ENCODE measurements at regions not wholly inside any gene's neighbourhood (a gene's known extent, or its start where the extent isn't known, plus 50 kb on each side); places are given as distances from the start of the nearest gene placed in this dataset.
"Not testable (repeated sequence)": the region's sequence is repeated elsewhere in the genome, so short reads cannot be mapped to it uniquely, and the experiment has no call there.

DNA sequence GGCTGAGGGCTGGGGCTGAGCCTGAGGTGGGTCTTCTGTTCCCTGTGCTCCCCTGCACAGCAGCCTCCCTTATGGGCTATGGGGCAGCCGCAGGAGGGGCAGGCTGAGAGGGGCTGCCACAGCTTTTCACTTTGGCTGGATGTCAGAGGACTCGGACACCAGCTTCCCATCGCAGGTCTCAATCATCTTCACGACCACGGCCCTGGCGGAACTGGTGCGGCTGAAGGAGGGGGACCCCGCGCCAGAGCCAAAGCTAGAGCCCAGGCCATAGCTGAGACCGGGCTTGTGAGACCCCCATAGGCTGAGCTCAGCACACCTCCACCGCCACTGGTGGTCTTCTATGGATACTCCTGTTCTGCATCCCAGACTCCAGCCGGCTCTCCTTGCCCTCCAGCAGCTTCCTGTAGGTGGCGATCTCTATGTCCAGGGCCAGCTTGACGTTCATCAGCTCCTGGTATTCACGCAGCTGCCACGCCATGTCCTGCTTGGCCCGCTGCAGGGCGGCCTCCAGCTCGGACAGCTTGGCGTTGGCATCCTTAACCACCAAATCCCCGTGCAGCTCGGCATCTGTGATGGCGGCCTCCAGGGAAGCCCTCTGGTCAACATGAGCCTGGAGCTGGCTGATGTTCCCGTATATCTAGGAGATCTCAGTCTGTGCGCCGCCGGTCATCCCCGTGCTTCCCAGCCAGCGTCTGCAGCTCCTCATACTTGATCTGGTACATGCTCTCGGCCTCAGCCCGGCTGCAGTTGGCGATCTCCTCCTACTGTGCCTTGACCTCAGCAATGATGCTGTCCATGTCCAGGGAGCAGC is 181.7 kb upstream of the SYNPR start:
- DNase-seq (ENCODE audit: low spot score), result no peak

DNA sequence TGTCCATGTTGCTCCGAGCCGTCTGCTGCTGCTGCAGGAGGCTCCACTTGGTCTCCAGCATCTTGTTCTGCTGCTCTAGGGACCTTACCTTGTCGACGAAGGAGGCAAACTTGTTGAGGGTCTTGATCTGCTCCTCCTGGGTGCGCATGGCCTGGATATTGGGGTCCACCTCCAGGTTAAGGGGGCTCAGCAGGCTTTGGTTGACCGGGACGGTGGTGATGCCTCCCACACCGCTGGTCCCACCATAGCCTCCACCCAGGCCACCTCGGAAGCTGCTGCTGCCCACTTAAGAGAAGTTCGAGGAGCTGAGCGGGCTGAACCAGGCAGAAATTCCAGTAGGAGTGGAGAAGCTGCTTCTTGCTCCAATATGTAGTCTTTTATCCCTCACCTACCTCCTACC is 180.7 kb upstream of the SYNPR start:
- DNase-seq (ENCODE audit: low spot score), result no peak

DNA sequence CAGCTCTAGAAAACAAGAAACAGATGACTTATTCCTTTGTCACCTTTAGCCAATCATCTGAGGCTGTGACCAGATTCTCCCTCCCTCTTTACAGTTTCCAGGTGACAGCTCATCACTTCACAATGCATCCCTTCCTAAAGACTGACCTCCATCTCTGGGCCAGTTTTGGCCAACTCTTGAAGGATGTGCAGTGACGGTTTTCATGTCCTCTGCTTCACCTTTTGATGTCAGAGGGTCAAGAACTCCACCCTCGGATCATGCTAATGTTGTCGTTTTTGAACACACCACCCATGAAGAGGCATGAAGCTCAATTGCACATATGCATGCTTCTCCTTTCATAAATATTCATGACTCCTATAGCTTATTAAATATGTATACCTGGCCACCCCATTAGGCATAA is 161.2 kb upstream of the SYNPR start:
- no peak for DNase-seq (ENCODE audit: low spot score)

DNA sequence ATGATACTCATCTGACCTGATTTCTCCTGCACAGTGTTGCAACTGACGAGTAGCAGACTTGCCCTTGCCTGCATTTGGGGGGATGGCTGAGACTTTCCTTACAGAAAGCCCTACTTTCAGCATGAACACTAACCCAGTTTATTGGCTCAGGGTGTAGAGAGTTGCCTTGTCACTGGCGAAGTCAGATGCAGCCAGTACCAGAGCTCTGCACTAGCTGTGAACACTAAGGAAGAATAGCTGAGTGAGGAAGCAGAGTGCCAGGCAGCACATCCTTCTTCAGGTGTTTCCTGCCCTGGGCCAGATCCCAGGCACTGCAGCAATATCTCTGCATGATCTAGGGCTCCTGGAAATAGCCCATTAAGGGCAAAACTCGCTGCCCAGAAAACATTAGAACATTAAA is 154.0 kb upstream of the SYNPR start:
- no peak for DNase-seq (ENCODE audit: low spot score)

DNA sequence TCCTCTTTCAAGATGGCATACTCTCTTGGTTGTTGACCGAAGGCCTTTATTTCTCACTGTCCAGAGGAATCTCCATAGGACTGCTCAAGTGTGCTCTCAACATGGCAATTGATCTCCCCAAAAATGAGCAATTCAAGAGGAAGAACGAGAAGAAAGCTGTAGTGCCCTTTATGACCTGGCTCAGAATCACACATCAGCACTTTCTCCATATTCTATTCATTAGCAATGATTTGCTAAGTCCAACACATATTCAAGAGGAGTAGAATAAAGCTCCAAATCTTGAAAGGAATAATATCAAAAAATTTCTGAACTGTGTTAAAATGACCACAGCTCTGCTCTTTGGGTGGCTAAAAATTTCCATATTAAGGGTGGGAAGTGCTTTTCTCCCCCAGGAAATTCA is 151.6 kb upstream of the SYNPR start:
- DNase-seq (ENCODE audit: low spot score), result no peak

DNA sequence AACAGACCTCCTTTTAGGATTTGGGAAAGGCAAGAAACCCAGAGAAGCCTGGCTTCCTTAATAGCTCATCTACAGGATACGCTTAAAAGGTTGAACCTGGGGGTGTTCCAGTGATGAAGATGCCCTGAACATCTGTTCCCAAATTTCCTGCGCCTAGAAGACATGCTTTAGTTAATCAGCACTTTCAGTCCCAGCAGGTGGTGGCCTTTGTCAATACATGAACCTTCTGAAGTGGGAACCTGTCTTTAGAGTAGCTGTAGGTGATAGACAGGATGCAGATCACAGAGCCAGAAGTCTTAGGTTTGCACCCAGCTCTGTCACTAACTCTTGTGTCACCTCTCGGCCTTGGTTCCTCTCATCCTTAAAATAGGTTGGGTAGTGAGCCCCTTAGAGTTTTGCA is 149.7 kb upstream of the SYNPR start:
- DNase-seq (ENCODE audit: low spot score), result no peak

DNA sequence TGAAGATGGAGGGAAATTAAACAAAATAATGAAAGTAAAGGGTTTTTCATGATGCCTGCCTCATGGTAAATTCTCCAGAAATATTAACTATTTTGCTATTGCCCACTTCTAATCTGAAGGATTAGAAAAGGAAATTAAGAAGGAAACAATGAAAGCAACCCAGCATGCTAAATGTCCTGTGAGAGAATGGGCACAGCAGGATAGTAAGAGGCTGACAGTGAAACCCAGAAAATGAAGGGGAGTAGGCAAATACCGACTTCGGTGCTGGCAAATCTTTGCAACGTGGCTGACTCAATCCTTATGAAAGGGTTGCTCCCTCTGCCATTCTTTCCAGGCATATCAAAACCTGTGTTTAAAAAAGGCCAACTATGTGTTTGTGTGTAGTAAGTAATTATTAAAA is 147.5 kb upstream of the SYNPR start:
- DNase-seq (ENCODE audit: low spot score), result no peak

DNA sequence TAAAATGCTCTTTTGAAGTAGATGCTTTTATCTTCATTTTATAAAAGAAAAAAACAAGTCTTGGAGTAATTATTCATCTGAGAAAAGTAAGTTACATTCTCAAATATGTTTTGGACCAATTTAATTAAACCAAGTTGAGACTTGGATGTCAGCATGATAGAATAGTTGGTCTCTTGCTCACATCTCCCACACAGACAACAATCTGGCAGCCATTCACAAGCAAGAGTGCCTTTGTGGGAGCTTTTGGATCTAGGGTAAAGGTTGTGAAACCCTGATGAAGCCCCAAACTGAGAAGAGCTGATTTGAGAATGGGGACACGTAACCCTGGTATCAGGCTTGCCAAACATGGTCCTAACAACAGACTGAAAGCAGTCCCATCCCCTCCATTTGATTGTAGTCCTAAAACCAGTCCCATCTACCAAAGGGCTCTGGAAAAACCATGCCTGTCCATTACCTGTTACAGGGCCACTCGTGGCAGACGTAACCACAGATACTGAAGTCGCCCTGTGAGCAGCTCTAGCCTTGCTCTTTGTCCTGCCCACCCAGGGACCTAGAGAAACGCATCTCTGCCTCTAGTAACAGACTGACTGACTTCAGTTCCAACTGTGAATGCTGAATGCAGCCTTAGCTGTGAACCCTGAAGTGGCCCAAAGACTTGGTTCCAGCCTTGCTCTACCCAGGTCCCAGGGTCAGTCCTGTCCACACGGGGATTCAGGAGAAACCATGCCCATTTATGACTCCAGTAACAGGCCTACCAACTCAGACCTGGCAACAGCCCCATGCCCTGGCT is 145.5 kb upstream of the SYNPR start:
- no peak for DNase-seq (ENCODE audit: low spot score)

DNA sequence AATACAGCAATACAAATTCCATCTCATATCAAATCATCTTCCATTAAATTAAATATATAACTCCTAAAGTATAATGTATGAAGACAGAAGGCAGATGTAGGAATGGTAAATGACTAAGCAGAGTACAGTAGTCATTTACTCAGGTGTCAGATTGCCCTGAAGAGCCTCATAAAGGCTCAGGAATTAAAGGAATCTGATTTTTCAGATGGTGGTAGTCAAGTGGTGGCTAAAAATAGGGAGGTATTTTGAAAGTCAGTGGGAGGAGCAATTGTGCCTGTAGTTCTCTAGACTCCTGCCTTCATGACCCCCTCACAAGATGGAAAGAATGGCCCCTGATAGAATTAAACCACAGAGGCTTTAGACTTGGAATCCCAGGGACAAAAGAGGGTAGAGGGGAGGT is 142.7 kb upstream of the SYNPR start:
- no peak for DNase-seq (ENCODE audit: low spot score)

DNA sequence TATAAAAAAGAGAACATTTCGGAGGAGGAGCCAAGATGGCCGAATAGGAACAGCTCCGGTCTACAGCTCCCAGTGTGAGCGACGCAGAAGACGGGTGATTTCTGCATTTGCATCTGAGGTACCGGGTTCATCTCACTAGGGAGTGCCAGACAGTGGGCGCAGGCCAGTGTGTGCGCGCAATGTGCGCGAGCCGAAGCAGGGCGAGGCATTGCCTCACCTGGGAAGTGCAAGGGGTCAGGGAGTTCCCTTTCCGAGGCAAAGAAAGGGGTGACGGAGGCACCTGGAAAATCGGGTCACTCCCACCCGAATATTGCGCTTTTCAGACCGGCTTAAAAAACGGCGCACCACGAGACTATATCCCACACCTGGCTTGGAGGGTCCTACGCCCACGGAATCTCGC is 141.9 kb upstream of the SYNPR start:
- DNase-seq (ENCODE audit: low spot score), result not testable (repeated sequence)

DNA sequence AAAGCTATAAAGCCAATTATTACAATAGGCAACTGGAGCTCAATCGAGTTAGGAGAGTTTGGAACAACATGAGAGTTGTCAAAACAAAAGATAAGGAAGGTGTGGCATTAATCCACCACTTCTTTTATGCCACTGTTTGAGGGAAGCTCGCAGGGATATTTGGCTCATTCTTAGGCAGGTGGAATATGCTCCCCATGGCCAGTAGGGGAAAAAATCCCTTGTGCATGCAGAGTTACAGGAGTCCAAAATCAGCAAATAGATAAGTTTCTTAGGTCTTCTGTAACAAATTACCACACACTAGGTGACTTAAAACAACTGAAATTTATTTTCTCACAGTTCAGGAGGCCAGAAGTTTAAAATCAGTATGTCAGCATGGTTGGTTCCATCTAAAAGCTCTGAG is 135.4 kb upstream of the SYNPR start:
- no peak for DNase-seq (ENCODE audit: low spot score)

DNA sequence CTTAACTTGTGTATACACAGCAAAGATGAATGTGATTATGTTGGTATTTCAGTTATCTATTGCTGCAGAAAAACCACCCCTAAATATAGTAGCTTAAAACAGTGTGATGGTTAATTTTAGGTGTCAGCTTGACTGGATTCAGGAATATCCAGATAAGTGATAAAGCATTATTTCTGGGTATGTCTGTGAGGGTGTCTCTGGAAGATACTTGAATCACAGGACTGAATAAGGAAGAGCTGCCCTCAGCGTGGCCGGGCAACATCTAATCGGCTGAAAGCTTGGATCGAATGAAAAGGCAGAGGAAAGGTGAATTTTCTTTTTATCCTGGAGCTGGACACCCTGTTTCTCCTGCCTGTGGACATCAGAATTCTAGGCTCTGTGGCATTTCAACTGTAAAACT is 132.0 kb upstream of the SYNPR start:
- no peak for DNase-seq (ENCODE audit: low spot score)

DNA sequence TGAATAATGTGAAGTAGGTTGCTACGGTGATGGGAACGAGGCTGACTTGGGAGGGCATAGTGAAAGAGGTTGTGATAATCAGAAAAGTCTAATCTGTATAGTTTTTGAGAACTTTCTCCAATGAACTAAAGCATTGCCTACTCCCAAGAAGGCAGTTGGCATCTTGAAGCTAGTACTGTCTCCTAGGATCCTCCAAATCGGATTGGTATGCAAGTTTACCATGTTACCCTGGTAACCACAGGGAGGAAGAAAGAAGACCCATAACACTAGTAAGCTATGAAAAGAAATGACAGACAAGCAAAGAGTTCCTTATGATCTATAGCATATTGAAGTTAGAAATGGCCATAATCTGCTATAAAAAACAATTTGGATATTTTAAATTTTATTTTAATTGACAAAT is 127.2 kb upstream of the SYNPR start:
- DNase-seq (ENCODE audit: low spot score), result no peak

DNA sequence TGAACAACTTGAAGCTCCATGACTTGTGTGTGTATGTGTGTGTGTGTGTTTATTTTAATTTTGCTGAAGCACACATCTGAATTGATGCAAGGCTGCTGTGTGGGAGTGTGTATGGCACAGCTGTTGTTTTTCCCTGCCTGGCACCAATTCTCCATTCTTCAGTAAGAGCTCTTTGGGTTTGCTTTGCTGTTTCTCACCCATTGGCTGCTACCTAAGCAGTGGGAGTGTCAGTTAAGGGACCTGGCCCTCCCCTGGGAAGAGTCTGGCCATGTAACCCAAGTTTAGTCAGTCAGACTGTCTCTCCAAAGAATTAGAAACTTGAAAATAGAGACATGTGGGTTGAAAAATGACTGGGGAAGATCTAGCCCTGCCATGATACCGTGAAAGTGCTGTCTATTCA is 126.2 kb upstream of the SYNPR start:
- no peak for DNase-seq (ENCODE audit: low spot score)

DNA sequence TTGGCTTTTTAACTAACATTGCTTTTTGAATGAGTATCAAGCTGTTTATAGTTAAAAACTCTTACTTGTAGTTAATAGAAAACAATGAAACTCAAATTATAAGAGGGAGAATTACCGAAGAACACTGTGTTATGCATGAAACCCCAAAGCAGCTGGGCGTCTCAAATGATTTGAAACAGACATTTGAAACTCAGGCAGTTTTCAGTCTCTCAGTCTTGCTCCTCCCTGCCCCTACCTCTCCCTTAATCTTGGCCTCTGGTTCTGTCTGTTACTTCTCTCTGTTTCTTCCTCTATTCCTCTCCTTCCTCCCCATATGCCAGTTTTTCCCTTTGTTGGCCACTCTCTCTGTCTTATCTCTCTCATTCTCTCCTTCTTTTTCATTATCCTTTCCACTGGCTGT is 118.3 kb upstream of the SYNPR start:
- DNase-seq (ENCODE audit: low spot score), result no peak

DNA sequence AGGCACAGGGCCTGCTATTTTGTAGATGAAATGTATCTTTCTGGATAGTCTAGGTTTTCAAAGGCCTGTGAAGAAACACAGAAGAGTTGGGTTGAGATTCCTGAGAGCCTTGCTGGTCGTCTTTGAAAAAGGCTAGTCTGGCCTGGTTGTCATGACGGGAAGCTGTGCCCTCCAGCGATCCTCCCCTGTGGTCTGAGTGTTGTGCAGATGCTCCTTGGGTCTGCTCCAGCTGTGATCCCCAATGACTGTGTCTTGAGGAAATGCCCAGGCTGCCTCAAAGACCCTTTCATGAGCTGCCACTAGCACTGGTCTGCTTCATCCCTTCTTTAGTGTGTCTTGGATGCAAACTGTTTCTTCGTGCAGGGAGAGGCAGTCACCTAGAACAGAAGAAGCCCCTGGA is 111.0 kb upstream of the SYNPR start:
- no peak for DNase-seq (ENCODE audit: low spot score)

DNA sequence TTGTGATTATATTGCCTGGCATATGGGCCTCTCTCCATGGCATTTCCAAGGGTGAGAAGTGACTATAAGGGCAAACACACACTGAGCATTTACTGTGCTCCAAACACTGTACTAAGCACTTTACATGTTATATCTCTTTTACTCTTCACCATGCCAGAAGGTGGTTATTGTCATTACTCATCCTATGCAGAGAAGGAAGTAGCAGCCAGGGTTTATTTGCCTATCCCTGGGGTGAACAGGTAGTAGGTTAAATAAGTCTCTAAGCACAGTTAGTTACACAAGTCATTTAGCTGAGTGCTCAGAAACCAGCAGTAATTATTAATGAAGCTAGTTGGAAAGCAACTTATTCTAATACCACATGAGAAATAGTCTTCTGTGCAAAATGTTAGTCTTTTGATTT is 109.9 kb upstream of the SYNPR start:
- DNase-seq (ENCODE audit: low spot score), result no peak

DNA sequence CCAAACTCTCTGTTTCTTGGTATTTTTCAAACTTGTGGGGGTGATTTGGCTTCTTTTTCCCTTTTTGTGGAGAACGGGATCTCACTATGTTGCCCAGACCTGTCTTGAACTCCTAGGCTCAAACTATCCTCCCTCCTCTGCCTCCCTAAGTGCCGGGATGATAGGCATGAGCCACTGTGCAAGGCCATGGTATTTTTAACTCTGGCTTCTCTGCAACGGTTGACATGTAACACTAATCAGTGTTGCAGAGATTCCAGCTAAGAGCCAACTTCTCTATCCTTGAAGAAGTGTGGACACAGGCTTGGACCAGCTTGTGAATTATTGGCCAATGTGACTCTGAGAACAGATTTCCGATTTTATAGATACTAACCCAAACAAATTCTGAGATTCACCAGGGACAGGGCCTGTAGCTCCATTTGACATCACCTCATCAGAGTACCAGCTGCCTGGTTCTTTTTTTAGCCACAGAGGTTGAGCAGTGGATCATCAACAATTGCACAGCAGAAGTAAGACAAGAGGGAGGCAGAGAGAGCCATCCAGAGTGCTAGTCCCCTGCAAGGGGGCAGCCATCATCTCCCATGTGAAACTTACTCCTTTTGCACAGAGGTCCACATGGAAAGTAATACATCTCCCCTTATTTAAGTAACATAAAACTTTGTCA is 98.1 kb upstream of the SYNPR start:
- no peak for DNase-seq (ENCODE audit: low spot score)

DNA sequence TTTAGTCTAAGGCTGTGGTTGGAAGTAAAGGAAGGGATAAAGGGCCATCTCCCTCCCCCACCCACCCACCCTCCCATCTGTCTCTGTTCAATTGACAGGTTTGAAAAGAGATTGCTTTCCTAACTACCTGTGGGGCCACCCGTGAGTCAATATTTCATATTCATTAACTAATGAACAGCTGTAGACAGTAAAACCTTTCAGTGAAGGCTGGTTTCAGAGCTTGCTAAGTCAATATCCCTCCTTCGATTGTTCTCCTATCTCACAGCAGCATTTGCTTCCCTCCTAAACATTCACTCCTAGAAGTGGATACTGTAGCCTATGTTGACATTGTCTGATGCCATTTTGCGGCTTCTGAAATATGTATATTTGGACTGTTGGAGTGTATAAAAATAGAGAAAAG is 85.9 kb upstream of the SYNPR start:
- no peak for DNase-seq (ENCODE audit: low spot score)

DNA sequence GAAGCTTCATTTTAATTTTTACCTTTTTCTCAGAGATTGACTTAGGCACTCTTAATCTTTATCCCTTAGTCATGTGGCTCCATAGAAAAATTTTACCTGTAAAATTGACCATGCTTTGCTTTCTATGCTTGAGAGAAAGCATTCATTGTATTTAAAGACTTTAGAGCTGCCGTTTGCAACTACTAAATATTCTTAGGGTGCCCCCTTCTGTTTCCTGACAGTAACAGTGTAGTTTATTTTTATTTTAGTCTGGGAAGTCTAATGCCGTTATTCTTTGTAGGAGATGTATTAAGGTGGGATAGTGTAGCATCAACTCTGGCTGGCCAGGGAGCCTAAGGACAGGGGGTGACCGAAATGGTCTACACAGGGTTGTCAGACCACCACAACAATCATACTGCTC is 84.5 kb upstream of the SYNPR start:
- peak; percentile 83 for DNase-seq (ENCODE audit: low spot score)

DNA sequence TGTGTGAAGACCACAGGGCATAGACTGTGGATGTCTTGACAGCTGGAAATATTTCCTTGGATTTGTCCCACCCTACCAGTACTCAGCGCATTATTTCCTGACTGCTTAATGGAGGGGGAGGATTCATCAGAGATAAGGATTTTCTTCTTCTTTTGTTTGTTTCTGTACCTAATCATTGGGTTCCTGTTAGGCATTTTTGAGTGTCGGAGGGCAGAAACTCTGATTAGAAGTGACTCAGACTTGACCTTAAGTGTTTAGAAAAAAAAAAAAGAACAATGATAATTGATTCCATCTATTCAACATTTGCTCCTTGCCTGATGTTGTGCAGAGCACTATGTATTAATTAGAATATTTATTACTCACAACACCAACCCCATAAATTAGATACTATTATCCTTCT is 78.5 kb upstream of the SYNPR start:
- DNase-seq (ENCODE audit: low spot score), result no peak

DNA sequence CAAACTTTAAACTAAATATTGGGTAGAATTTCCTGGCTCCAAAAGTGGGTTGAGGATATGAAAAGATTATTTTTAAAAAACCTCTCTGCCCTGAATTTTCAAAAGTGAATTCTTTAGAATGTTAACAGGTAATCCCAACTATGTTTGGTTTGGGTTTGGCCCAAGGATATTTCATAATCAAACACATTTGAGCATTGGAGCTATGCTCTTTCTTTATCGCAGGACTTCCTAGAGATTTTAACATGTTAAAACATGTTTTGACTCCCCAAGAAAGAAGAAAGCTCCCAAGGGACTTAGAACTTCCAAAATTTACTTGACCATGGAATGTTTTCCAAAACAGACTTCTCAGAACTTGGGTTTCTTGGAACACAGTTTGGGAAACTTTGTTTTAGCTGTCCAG is 75.6 kb upstream of the SYNPR start:
- DNase-seq (ENCODE audit: low spot score), result no peak

DNA sequence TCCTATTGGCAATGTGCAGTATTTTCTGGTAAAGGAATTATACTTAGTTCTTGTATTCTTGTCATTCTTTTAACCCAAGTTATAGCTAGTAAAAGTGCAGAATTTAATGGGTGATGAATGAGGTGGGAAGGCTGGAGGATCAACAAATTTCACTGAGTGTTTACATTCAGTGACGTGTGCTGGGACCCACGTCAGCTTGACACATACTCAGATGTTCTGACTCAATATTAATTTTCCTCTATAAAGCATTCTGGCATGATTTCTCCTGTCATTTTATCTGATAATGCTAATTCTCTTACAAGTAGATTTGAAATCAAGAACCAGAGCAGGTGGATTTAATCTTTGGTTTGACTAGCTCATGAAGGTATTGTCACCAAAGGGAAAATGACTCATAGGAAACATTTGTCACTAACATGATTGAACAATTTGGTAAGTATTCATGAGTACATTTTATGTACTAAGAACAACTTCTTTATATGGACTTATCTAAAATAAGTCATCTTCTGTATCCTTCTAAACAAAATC is 71.0 kb upstream of the SYNPR start:
- DNase-seq (ENCODE audit: low spot score), result no peak

Data from COLO829 (cell line).